ENCODE measurements at regions not wholly inside any gene's neighbourhood (a gene's known extent, or its start where the extent isn't known, plus 50 kb on each side); places are given as distances from the start of the nearest gene placed in this dataset.
"Not testable (repeated sequence)": the region's sequence is repeated elsewhere in the genome, so short reads cannot be mapped to it uniquely, and the experiment has no call there.

GRCh38 chr11:15836795-15837194 lies 519.6 kb downstream of the SOX6 start:
- Mint-ChIP-seq H3K9me3 (ENCODE audit: low read depth) (no peaks in the 10 kb centered on the region), H3K4me1 (no peaks in the 10 kb centered on the region), H3K4me3 (no peak overlapping the region), H3K27me3 (peaks cover 3% of the 10 kb centered on the region), H3K36me3 (ENCODE audit: low read depth) (no peaks in the 10 kb centered on the region), H3K27ac (no peak overlapping the region)
- DNase-seq (no peak), ATAC-seq (no peak)
- intact Hi-C loops (cut with DNase I, micrococcal nuclease) = no loop called here
- ChIA-PET POLR2A (no interaction called here), CTCF (no interaction called here)

DNA sequence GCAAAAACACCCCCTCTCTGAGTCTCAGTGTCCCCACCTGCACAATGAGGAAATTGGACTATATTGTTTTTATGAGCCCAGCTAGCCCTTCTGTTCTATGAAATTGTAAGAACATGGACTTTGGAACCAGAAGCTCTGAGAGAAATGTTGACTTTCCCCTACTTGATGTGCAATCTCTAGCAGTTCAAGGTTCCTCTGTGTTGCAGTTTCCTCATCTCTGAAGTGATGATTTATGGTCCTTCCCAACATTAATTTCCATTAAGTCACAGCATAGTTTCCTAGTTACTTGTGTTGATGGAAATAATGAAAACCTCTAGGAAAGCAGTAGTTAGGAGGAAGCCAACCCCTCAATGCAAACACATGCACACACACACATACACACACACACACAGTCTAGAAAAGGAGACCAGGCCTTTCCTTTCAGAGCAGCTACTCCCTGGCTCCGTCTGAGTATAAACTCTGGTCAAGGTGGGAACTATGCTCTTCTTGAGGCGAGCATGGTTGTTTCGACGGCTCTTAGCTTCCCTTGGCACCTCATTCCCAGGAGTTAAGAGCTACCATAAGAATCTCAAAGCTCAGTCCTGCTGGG lies 518.4 kb downstream of the SOX6 start:
- ChIA-PET CTCF (no interaction called here), POLR2A (no interaction called here)
- no peak for ATAC-seq
- no peaks in the 10 kb centered on the region for H3K4me1 Mint-ChIP-seq
- H3K9me3 Mint-ChIP-seq (ENCODE audit: low read depth) = no peaks in the 10 kb centered on the region
- peaks cover 3% of the 10 kb centered on the region for H3K27me3 Mint-ChIP-seq
- H3K4me3 Mint-ChIP-seq = no peak overlapping the region
- intact Hi-C loops (cut with DNase I, micrococcal nuclease) = no loop called here
- no peaks in the 10 kb centered on the region for H3K36me3 Mint-ChIP-seq (ENCODE audit: low read depth)
- DNase-seq = no peak
- H3K27ac Mint-ChIP-seq = no peak overlapping the region

GRCh38 chr11:15839061-15839460 lies 517.3 kb downstream of the SOX6 start:
- Mint-ChIP-seq H3K4me1 (no peaks in the 10 kb centered on the region), H3K4me3 (no peak overlapping the region), H3K27me3 (peaks cover 5% of the 10 kb centered on the region), H3K27ac (no peak overlapping the region), H3K9me3 (ENCODE audit: low read depth) (no peaks in the 10 kb centered on the region), H3K36me3 (ENCODE audit: low read depth) (no peaks in the 10 kb centered on the region)
- POLR2A ChIA-PET = no interaction called here
- no peak for DNase-seq
- no peak for ATAC-seq
- intact Hi-C loops (cut with DNase I, micrococcal nuclease) = no loop called here
- CTCF ChIA-PET = interaction anchor here (1.4 kb wide), 1 partner anchor 18 kb away, joined by 4 read pairs; no protein-coding TSS in a partner anchor

DNA sequence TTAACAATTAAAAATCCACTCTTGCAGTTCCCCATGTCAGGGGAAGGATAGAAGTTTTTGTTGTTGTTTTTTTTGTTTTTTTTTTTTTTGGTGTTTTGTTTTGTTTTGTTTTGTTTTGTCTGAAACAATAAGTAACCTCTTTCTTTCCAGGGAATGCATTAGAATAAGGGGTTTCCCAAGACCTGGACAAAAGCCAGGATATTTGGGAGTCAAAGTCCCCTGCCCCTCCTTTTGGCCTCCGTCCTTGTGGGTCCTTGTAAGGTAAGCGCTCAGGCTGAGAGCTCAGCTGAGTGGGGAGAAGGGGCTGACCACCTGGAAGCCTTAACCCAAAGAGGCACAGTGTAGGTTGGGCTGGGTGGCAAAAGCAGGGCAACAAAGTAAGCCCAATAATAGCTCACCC lies 515.4 kb downstream of the SOX6 start:
- intact Hi-C loops (cut with DNase I, micrococcal nuclease) = no loop called here
- ChIA-PET CTCF (no interaction called here), POLR2A (no interaction called here)
- ATAC-seq (no peak), DNase-seq (no peak)
- no peak overlapping the region for H3K27ac Mint-ChIP-seq
- H3K4me3 Mint-ChIP-seq = no peak overlapping the region
- no peaks in the 10 kb centered on the region for H3K4me1 Mint-ChIP-seq
- no peaks in the 10 kb centered on the region for H3K9me3 Mint-ChIP-seq (ENCODE audit: low read depth)
- no peaks in the 10 kb centered on the region for H3K36me3 Mint-ChIP-seq (ENCODE audit: low read depth)
- peaks cover 5% of the 10 kb centered on the region for H3K27me3 Mint-ChIP-seq

DNA sequence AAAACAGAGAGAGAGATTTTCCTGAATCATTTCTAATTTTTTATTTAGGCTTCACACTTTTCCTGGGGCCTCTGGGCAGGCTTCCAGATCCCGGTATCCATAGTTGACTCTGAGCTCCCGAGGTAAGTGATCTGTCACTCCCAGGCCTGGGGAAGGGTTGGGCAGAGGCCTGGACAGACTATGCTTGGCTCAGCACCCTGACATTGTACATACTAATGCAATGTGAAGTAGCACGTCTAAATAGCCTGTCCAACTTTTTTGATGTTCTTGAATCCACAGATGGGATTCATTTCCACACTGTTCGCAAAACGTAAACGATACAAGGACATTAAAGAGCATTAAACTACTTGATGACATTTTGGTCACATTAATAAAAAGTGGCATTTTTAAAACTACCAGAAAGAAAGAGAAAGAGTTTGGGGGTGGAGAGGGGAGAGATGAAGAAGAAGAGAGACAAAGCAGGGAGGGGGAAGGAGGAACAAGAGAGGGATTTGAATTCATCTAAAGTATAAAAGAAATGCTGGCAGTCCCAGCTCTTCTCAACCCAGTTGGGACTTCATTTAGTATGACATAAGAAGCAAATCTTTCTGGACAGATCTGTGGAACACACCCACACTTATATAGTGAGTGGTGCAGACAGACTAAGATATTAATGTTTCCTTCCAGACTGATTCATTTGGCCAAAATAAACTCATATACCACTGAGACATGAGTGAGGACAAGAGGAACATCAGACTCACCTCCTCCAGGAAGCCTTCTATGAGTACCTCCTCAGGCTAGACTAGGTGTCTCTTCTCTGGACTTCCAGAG lies 514.2 kb downstream of the SOX6 start:
- H3K4me3 Mint-ChIP-seq = no peak overlapping the region
- ATAC-seq (no peak), DNase-seq (no peak)
- H3K27ac Mint-ChIP-seq = no peak overlapping the region
- H3K9me3 Mint-ChIP-seq (ENCODE audit: low read depth) = no peaks in the 10 kb centered on the region
- POLR2A ChIA-PET = no interaction called here
- H3K27me3 Mint-ChIP-seq = peaks cover 4% of the 10 kb centered on the region
- intact Hi-C loops (cut with DNase I, micrococcal nuclease) = no loop called here
- H3K36me3 Mint-ChIP-seq (ENCODE audit: low read depth) = no peaks in the 10 kb centered on the region
- no peaks in the 10 kb centered on the region for H3K4me1 Mint-ChIP-seq
- CTCF ChIA-PET = no interaction called here

- no peak for DNase-seq
- POLR2A ChIA-PET = no interaction called here
- Mint-ChIP-seq H3K9me3 (ENCODE audit: low read depth) (no peaks in the 10 kb centered on the region), H3K27me3 (peaks cover 3% of the 10 kb centered on the region), H3K4me3 (no peak overlapping the region), H3K36me3 (ENCODE audit: low read depth) (no peaks in the 10 kb centered on the region), H3K4me1 (no peaks in the 10 kb centered on the region), H3K27ac (no peak overlapping the region)
- CTCF ChIA-PET = no interaction called here
- no peak for ATAC-seq
- intact Hi-C loops (cut with DNase I, micrococcal nuclease) = no loop called here
Observed at GRCh38 chr11:15843309-15843872, 513.0 kb downstream of the SOX6 start.

DNA sequence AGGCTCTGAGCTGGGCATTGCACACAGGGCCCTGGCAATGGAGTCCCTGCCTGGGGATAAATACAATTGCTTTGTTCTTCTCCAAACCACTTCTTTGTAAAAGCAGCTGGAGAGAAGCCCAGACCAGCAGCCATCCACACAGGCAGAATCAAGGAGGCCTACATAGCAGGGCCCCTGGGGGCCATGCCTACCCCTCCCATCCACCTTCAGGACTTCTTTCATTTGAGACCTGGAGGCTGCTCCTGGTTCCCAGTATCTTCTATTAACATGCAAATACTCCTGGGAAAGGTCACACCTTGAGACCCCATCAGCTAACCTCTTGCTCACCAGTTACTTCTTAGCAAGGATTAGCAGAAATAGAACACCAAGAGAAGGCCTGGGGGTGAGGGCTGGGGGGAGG lies 511.1 kb downstream of the SOX6 start:
- POLR2A ChIA-PET = no interaction called here
- intact Hi-C loops (cut with DNase I, micrococcal nuclease) = no loop called here
- CTCF ChIA-PET = no interaction called here
- H3K27me3 Mint-ChIP-seq = peaks cover 8% of the 10 kb centered on the region
- H3K9me3 Mint-ChIP-seq (ENCODE audit: low read depth) = no peaks in the 10 kb centered on the region
- H3K4me3 Mint-ChIP-seq = no peak overlapping the region
- DNase-seq (no peak), ATAC-seq (no peak)
- H3K27ac Mint-ChIP-seq = no peak overlapping the region
- no peaks in the 10 kb centered on the region for H3K36me3 Mint-ChIP-seq (ENCODE audit: low read depth)
- H3K4me1 Mint-ChIP-seq = no peaks in the 10 kb centered on the region

GRCh38 chr11:15848631-15849168 lies 507.6 kb downstream of the SOX6 start:
- intact Hi-C loops (cut with DNase I, micrococcal nuclease) = no loop called here
- Mint-ChIP-seq H3K36me3 (ENCODE audit: low read depth) (no peaks in the 10 kb centered on the region), H3K27ac (no peak overlapping the region), H3K27me3 (peaks cover 16% of the 10 kb centered on the region), H3K4me1 (no peaks in the 10 kb centered on the region), H3K9me3 (ENCODE audit: low read depth) (no peaks in the 10 kb centered on the region), H3K4me3 (no peak overlapping the region)
- DNase-seq (no peak), ATAC-seq (no peak)
- ChIA-PET CTCF (interaction anchor here (1.0 kb wide), 1 partner anchor 19 kb away, joined by 3 read pairs; no protein-coding TSS in a partner anchor), POLR2A (no interaction called here)

GRCh38 chr11:15849257-15849656 lies 507.1 kb downstream of the SOX6 start:
- ChIA-PET CTCF (interaction anchor here (1.0 kb wide), 1 partner anchor 18 kb away, joined by 3 read pairs; no protein-coding TSS in a partner anchor), POLR2A (no interaction called here)
- no peaks in the 10 kb centered on the region for H3K36me3 Mint-ChIP-seq (ENCODE audit: low read depth)
- H3K4me3 Mint-ChIP-seq = no peak overlapping the region
- H3K9me3 Mint-ChIP-seq (ENCODE audit: low read depth) = no peaks in the 10 kb centered on the region
- ATAC-seq (no peak), DNase-seq (no peak)
- H3K27me3 Mint-ChIP-seq = peaks cover 13% of the 10 kb centered on the region
- H3K27ac Mint-ChIP-seq = no peak overlapping the region
- intact Hi-C loops (cut with DNase I, micrococcal nuclease) = no loop called here
- H3K4me1 Mint-ChIP-seq = no peaks in the 10 kb centered on the region

DNA sequence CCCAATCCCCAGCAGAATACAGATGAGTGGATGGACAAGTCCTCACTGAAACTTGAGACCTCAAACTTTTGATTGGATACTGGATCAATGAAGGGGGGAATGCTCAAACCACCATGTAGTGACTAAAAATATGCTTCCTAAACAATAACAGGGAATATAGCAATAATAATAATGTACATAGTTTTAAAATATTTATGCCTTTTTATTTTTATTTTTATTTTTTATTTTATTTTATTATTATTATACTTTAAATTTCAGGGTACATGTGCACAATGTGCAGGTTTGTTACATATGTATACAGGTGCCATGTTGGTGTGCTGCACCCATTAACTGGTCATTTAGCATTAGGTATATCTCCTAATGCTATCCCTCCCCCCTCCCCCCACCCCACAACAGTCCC lies 506.0 kb downstream of the SOX6 start:
- DNase-seq; H3K4me1 Mint-ChIP-seq; intact Hi-C loops (cut with DNase I, micrococcal nuclease); H3K9me3 Mint-ChIP-seq (ENCODE audit: low read depth); ATAC-seq; H3K4me3 Mint-ChIP-seq; POLR2A ChIA-PET; CTCF ChIA-PET; H3K36me3 Mint-ChIP-seq (ENCODE audit: low read depth); H3K27ac Mint-ChIP-seq: not testable (repeated sequence)
- H3K27me3 Mint-ChIP-seq = peaks cover 13% of the 10 kb centered on the region

GRCh38 chr11:15851051-15851498 lies 505.3 kb downstream of the SOX6 start:
- Mint-ChIP-seq H3K4me1 (no peaks in the 10 kb centered on the region), H3K9me3 (ENCODE audit: low read depth) (no peaks in the 10 kb centered on the region), H3K27ac (no peak overlapping the region), H3K36me3 (ENCODE audit: low read depth) (no peaks in the 10 kb centered on the region), H3K27me3 (peaks cover 13% of the 10 kb centered on the region), H3K4me3 (no peak overlapping the region)
- ATAC-seq (no peak), DNase-seq (no peak)
- POLR2A ChIA-PET = no interaction called here
- CTCF ChIA-PET = no interaction called here
- intact Hi-C loops (cut with DNase I, micrococcal nuclease) = no loop called here

GRCh38 chr11:15852179-15852578 lies 504.2 kb downstream of the SOX6 start:
- no peak for ATAC-seq
- POLR2A ChIA-PET = no interaction called here
- Mint-ChIP-seq H3K4me1 (no peaks in the 10 kb centered on the region), H3K27me3 (peaks cover 13% of the 10 kb centered on the region), H3K4me3 (no peak overlapping the region), H3K9me3 (ENCODE audit: low read depth) (no peaks in the 10 kb centered on the region), H3K27ac (no peak overlapping the region), H3K36me3 (ENCODE audit: low read depth) (no peaks in the 10 kb centered on the region)
- CTCF ChIA-PET = interaction anchor here (0.7 to 0.8 kb wide), 2 partner anchors 758 to 761 kb away, joined by 5 read pairs; no protein-coding TSS in a partner anchor
- no peak for DNase-seq
- intact Hi-C loops (cut with DNase I, micrococcal nuclease) = loop anchor here in 1 of 2 experiments (2.0 kb wide), 1 partner anchor 761 kb away; no protein-coding TSS in a partner anchor
